ENCODE measurements at regions not wholly inside any gene's neighbourhood (a gene's known extent, or its start where the extent isn't known, plus 50 kb on each side); places are given as distances from the start of the nearest gene placed in this dataset.
"Not testable (repeated sequence)": the region's sequence is repeated elsewhere in the genome, so short reads cannot be mapped to it uniquely, and the experiment has no call there.

DNA sequence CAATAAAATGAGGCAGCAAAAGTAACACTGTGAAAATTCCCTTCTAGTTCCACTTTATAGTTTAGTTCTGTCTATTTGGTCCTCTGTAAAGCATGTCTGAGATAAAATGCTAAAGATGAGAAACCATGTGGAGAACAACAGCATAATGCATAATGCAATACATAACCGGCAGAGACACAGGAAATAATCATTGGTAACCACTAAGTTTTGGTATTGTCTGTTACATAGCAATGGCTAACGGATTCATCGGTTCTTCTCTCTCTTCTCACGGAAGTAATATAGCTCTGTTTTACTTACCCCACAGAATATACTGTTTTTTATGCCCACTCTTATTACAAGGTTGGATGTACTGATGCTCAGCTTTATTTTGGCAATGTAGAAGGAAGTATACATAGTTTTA lies 158.9 kb downstream of the FAM174A start:
- DNase-seq (ENCODE audit: low spot score) = no peak

DNA sequence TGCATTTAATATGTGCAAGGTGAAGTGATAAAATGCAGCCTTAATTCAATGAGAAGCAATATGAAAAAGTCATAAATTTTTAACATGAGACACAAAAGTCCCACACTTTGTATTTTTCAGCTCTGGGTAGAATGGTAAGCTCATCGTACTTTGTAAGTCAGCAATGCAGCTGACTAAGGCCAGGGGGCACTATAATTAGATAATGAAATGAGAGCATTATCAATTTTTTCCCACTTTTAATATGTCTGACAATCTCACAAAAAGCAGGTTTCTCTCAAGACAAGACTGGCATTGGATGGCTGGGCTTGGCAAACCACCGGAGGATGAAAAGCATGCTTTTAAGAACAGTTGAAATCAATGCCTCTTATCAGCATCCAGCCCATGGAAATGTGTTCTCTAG lies 162.8 kb downstream of the FAM174A start:
- no peak for DNase-seq (ENCODE audit: low spot score)

- no peak for DNase-seq (ENCODE audit: low spot score)
These were observed 171.6 kb downstream of the FAM174A start for GRCh38 chr5:100706776-100707175.

DNA sequence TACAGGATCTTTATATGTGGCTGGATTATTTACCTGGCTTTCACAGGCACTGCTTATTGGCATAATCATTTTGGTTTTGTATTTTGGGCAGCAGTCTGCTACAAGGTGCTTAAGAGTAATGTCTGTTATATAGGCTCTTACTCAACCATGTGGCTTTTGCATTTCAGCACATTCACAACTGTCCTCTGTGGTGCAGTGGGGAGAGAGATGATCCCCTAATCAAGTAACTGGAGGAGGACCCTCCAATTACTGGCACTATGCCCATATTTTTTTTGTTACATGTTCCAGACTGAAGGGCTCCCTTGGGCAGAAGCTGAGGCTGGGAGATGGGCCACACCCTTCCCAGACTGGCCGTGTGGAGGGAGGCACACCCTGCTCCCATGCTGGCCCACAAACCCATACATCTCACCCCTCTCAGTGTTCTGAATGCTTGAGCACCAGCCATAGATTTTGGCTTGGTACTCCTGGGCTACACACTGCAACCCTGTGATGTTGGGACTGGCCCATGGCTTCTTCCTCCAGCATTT lies 173.5 kb downstream of the FAM174A start:
- DNase-seq (ENCODE audit: low spot score) = no peak

- no peak for DNase-seq (ENCODE audit: low spot score)
These were observed 174.6 kb downstream of the FAM174A start for GRCh38 chr5:100709771-100710170.

- not testable (repeated sequence) for DNase-seq (ENCODE audit: low spot score)
These were observed 179.6 kb downstream of the FAM174A start for GRCh38 chr5:100714780-100715179.

DNA sequence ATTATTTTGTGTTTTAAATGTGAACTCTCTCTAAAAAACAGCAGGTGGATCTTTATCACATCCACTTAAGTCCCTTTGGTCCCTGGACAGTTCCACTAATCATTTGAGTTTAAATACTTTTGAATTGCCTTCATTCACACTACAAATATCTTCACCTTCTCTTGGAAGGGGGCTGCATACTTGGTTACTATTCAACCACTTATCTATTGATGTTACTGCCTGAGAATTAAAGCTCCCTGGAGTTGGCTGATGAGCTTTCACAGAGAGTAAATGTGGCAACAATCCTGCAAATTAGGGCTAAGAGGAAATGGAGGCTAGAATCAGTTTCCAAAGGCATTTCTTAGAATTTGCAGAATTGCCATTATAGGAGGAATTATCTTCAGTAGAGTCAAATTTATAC lies 180.4 kb downstream of the ST8SIA4 start:
- DNase-seq (ENCODE audit: low spot score) = no peak

DNA sequence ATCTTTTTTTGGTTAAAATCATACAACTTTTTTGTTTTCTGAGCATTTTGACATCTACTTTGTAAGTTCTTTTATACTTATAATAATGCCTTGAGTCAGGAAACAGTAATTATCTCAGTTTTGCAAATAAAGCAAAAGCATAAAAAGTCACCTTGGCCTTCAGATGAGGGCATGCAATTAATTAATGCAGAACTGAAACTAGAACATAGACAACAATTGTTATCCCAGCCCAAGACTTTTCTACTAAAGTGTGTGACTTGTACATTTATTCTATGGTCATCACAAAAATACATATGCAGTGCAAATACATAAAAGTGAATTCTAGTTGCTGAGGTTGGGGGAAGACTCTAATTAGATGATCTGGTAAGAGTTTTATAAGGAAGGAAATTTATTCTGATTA lies 179.9 kb downstream of the ST8SIA4 start:
- DNase-seq (ENCODE audit: low spot score) = no peak

- no peak for DNase-seq (ENCODE audit: low spot score)
These were observed 177.0 kb downstream of the ST8SIA4 start for GRCh38 chr5:100726116-100726515.

- DNase-seq (ENCODE audit: low spot score) = no peak
These were observed 171.3 kb downstream of the ST8SIA4 start for GRCh38 chr5:100731768-100732167.

GRCh38 chr5:100746730-100747129 lies 156.4 kb downstream of the ST8SIA4 start:
- no peak for DNase-seq (ENCODE audit: low spot score)

- DNase-seq (ENCODE audit: low spot score) = no peak
These were observed 153.3 kb downstream of the ST8SIA4 start for GRCh38 chr5:100749771-100750284.

GRCh38 chr5:100755435-100755834 lies 147.6 kb downstream of the ST8SIA4 start:
- DNase-seq (ENCODE audit: low spot score) = peak; percentile 96
